22Rv1 (cell line): ENCODE measurements at regions not wholly inside any gene's neighbourhood (a gene's known extent, or its start where the extent isn't known, plus 50 kb on each side); places are given as distances from the start of the nearest gene placed in this dataset.

Experiments used
- CTCF ChIP-seq: fragments of 450-650 bp; IDR thresholded peaks from 2 replicates; pipeline ENCODE4 v1.5.1; 2017; ENCODE audit warnings: mild to moderate bottlenecking
- ZFX ChIP-seq: fragments of 450-650 bp; IDR thresholded peaks from 2 replicates; pipeline ENCODE4 v1.6.1; 2017; ENCODE audit warnings: antibody characterized with exemption, borderline replicate concordance

- TF ChIP-seq CTCF: no peak
- TF ChIP-seq ZFX: no peak
Measured at GRCh38 chr4:14000091-14000814, 372.7 kb upstream of the BOD1L1 start.
